ENCODE measurements at regions not wholly inside any gene's neighbourhood (a gene's known extent, or its start where the extent isn't known, plus 50 kb on each side); places are given as distances from the start of the nearest gene placed in this dataset.

DNA sequence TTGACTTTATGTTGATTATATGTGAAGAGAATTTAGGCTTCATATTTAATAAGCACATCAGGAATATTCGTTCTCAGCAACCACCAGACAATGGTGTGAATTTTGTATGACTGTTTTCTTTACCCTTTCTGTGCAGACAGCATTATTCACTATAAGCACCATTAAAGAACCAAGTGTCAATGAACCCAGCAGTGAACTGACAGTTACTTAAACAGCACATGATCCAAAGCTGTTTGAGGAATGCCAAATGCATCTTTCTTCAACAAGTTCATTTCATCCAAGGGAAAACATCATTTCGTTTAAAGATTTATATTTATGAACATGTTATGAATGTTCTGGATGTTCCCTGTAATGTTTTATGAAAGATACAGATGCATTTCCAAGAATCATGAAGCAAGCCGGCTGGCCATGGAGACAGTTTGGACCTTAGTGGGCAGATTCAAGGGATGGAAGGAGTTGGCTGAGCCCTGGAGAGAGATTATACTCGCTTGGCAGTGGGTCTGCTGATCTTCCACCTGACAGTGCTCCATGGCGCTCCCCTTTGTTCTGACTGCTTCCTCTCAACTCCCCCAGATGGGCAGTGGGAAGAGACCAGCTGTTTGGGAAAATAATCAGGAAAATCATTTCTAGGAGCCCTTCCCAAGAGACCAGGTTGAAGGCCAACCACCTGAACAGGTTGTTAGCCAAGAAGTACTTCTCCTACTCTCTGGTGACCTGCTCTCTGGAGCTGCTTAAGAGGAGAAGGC is 326.0 kb upstream of the RSPO3 start:
- TF ChIP-seq, protein P1, sequence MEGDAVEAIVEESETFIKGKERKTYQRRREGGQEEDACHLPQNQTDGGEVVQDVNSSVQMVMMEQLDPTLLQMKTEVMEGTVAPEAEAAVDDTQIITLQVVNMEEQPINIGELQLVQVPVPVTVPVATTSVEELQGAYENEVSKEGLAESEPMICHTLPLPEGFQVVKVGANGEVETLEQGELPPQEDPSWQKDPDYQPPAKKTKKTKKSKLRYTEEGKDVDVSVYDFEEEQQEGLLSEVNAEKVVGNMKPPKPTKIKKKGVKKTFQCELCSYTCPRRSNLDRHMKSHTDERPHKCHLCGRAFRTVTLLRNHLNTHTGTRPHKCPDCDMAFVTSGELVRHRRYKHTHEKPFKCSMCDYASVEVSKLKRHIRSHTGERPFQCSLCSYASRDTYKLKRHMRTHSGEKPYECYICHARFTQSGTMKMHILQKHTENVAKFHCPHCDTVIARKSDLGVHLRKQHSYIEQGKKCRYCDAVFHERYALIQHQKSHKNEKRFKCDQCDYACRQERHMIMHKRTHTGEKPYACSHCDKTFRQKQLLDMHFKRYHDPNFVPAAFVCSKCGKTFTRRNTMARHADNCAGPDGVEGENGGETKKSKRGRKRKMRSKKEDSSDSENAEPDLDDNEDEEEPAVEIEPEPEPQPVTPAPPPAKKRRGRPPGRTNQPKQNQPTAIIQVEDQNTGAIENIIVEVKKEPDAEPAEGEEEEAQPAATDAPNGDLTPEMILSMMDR (IDR thresholded peaks at IDR 0.05): no peak
- TF ChIP-seq POLR2A (IDR thresholded peaks at IDR 0.05): no peak
